ENCODE measurements at regions not wholly inside any gene's neighbourhood (a gene's known extent, or its start where the extent isn't known, plus 50 kb on each side); places are given as distances from the start of the nearest gene placed in this dataset.

- no peak for DNase-seq (ENCODE audit: low spot score)
- H3K9me3 Mint-ChIP-seq = peaks cover 15% of the 10 kb centered on the region
- H3K27ac Mint-ChIP-seq = no peak overlapping the region
- no peak overlapping the region for H3K4me3 Mint-ChIP-seq
- H3K27me3 Mint-ChIP-seq (ENCODE audit: low read depth) = no peaks in the 10 kb centered on the region
- no peak for TF ChIP-seq CREM (CRISPR knock-in tag; IDR thresholded peaks at IDR 0.05)
- TF ChIP-seq ZNF232 (CRISPR knock-in tag; IDR thresholded peaks at IDR 0.05) = no peak
- no peak for TF ChIP-seq CREB1 (CRISPR knock-in tag; IDR thresholded peaks at IDR 0.05)
- no peak for TF ChIP-seq TP53 (CRISPR knock-in tag; IDR thresholded peaks at IDR 0.05)
- TF ChIP-seq, protein P1, sequence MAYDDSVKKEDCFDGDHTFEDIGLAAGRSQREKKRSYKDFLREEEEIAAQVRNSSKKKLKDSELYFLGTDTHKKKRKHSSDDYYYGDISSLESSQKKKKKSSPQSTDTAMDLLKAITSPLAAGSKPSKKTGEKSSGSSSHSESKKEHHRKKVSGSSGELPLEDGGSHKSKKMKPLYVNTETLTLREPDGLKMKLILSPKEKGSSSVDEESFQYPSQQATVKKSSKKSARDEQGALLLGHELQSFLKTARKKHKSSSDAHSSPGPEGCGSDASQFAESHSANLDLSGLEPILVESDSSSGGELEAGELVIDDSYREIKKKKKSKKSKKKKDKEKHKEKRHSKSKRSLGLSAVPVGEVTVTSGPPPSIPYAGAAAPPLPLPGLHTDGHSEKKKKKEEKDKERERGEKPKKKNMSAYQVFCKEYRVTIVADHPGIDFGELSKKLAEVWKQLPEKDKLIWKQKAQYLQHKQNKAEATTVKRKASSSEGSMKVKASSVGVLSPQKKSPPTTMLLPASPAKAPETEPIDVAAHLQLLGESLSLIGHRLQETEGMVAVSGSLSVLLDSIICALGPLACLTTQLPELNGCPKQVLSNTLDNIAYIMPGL (CRISPR knock-in tag; IDR thresholded peaks at IDR 0.05) = no peak
- no peak for TF ChIP-seq ZBTB21 (CRISPR knock-in tag; IDR thresholded peaks at IDR 0.05; ENCODE audit: borderline replicate concordance)
- TF ChIP-seq OVOL2 (CRISPR knock-in tag; IDR thresholded peaks at IDR 0.05; ENCODE audit: borderline replicate concordance) = no peak
- TF ChIP-seq CBFB (CRISPR knock-in tag; IDR thresholded peaks at IDR 0.05; ENCODE audit: low read depth) = no peak
- TF ChIP-seq SMAD4 (CRISPR knock-in tag; IDR thresholded peaks at IDR 0.05) = no peak
- TF ChIP-seq, protein P2, sequence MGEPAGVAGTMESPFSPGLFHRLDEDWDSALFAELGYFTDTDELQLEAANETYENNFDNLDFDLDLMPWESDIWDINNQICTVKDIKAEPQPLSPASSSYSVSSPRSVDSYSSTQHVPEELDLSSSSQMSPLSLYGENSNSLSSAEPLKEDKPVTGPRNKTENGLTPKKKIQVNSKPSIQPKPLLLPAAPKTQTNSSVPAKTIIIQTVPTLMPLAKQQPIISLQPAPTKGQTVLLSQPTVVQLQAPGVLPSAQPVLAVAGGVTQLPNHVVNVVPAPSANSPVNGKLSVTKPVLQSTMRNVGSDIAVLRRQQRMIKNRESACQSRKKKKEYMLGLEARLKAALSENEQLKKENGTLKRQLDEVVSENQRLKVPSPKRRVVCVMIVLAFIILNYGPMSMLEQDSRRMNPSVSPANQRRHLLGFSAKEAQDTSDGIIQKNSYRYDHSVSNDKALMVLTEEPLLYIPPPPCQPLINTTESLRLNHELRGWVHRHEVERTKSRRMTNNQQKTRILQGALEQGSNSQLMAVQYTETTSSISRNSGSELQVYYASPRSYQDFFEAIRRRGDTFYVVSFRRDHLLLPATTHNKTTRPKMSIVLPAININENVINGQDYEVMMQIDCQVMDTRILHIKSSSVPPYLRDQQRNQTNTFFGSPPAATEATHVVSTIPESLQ (CRISPR knock-in tag; IDR thresholded peaks at IDR 0.05) = no peak
- TF ChIP-seq ZNF423 (CRISPR knock-in tag; IDR thresholded peaks at IDR 0.05) = no peak
- CTCF ChIA-PET = interaction anchor here (1.2 kb wide), 1 partner anchor 9 kb away, joined by 3 read pairs; no protein-coding TSS in a partner anchor
- POLR2A ChIA-PET = no interaction called here
- peaks cover 18% of the 10 kb centered on the region for H3K4me1 Mint-ChIP-seq
- ATAC-seq = no peak
- no peaks in the 10 kb centered on the region for H3K36me3 Mint-ChIP-seq
These were observed 345.8 kb upstream of the ADAMTS9 start for GRCh38 chr3:65033576-65033975.

- POLR2A ChIA-PET = no interaction called here
These were observed 343.2 kb upstream of the ADAMTS9 start for GRCh38 chr3:65030847-65031463.

More at GRCh38 chr3:65030847-65031463, 343.2 kb upstream of the ADAMTS9 start:
- no peak for ATAC-seq
- no peak for DNase-seq (ENCODE audit: low spot score)
- H3K4me3 Mint-ChIP-seq = no peak overlapping the region
- peaks cover 35% of the 10 kb centered on the region for H3K4me1 Mint-ChIP-seq
- H3K27ac Mint-ChIP-seq = no peak overlapping the region
- CTCF ChIA-PET = no interaction called here
- H3K27me3 Mint-ChIP-seq (ENCODE audit: low read depth) = no peaks in the 10 kb centered on the region
- no peak for TF ChIP-seq FOXK1 (CRISPR knock-in tag; IDR thresholded peaks at IDR 0.05)
- no peak for TF ChIP-seq ETV6 (CRISPR knock-in tag; IDR thresholded peaks at IDR 0.05)
- TF ChIP-seq JAZF1 (CRISPR knock-in tag; IDR thresholded peaks at IDR 0.05) = no peak
- TF ChIP-seq TEAD4 (CRISPR knock-in tag; IDR thresholded peaks at IDR 0.05) = no peak
- TF ChIP-seq ZNF121 (CRISPR knock-in tag; IDR thresholded peaks at IDR 0.05) = no peak
- no peak for TF ChIP-seq FOXJ3 (CRISPR knock-in tag; IDR thresholded peaks at IDR 0.05; ENCODE audit: borderline replicate concordance)
- no peak for TF ChIP-seq PRRX2 (CRISPR knock-in tag; IDR thresholded peaks at IDR 0.05)
- TF ChIP-seq ELF4 (CRISPR knock-in tag; IDR thresholded peaks at IDR 0.05; ENCODE audit: low read depth) = no peak
- TF ChIP-seq E2F5 (CRISPR knock-in tag; IDR thresholded peaks at IDR 0.05) = no peak
- no peak for TF ChIP-seq CREM (CRISPR knock-in tag; IDR thresholded peaks at IDR 0.05)
- TF ChIP-seq, protein P3, sequence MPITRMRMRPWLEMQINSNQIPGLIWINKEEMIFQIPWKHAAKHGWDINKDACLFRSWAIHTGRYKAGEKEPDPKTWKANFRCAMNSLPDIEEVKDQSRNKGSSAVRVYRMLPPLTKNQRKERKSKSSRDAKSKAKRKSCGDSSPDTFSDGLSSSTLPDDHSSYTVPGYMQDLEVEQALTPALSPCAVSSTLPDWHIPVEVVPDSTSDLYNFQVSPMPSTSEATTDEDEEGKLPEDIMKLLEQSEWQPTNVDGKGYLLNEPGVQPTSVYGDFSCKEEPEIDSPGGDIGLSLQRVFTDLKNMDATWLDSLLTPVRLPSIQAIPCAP (CRISPR knock-in tag; IDR thresholded peaks at IDR 0.05) = no peak
- TF ChIP-seq, protein P4, sequence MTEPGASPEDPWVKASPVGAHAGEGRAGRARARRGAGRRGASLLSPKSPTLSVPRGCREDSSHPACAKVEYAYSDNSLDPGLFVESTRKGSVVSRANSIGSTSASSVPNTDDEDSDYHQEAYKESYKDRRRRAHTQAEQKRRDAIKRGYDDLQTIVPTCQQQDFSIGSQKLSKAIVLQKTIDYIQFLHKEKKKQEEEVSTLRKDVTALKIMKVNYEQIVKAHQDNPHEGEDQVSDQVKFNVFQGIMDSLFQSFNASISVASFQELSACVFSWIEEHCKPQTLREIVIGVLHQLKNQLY (CRISPR knock-in tag; IDR thresholded peaks at IDR 0.05) = no peak
- no peak for TF ChIP-seq ATF1 (CRISPR knock-in tag; IDR thresholded peaks at IDR 0.05)
- no peak for TF ChIP-seq CTCF (IDR thresholded peaks at IDR 0.05)
- no peak for TF ChIP-seq NR2C2 (CRISPR knock-in tag; IDR thresholded peaks at IDR 0.05)
- no peak for TF ChIP-seq MXD4 (CRISPR knock-in tag; IDR thresholded peaks at IDR 0.05; ENCODE audit: borderline replicate concordance)
- no peak for TF ChIP-seq ZNF425 (CRISPR knock-in tag; conservative IDR thresholded peaks at IDR 0.05)
- H3K9me3 Mint-ChIP-seq = peaks cover 17% of the 10 kb centered on the region
- H3K36me3 Mint-ChIP-seq = no peaks in the 10 kb centered on the region

All from WTC11 (cell line).